GM21360 (cell line): ENCODE measurements at regions not wholly inside any gene's neighbourhood (a gene's known extent, or its start where the extent isn't known, plus 50 kb on each side); places are given as distances from the start of the nearest gene placed in this dataset.

Experiments
- ATAC-seq: cut with Tn5 transposase; IDR thresholded peaks from one replicate; pipeline ENCODE4 v1.9.1; 2021; ENCODE audit warnings: mild to moderate bottlenecking, moderate library complexity; ENCODE audit not compliant: unreplicated experiment

DNA sequence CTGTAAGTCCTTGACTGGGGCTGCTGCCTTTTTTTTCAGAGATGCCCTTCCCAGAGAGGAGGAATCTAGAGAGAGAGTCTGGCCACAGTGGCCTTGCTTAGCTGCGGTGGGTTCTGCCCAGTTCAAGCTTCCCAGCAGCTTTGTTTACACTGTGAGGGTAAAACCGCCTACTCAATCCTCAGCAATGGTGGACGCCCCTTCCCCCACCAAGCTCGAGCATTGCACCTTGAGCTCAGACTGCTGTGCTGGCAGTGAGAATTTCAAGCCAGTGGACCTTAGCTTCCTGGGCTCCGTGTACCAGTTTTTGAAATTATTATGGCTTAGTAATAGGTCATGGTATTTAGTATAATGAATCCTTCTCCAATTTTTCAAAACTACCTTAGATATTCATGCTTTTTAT is 395.4 kb downstream of the NPIPA7 start:
- ATAC-seq: no peak

GRCh38 chr16:16778332-16778731 is 399.4 kb downstream of the NPIPA7 start:
- no peak for ATAC-seq

- no peak for ATAC-seq
Measured at GRCh38 chr16:16780588-16780987, 401.6 kb downstream of the NPIPA7 start.

- ATAC-seq: no peak
Measured at GRCh38 chr16:16782153-16782552, 403.2 kb downstream of the NPIPA7 start.

DNA sequence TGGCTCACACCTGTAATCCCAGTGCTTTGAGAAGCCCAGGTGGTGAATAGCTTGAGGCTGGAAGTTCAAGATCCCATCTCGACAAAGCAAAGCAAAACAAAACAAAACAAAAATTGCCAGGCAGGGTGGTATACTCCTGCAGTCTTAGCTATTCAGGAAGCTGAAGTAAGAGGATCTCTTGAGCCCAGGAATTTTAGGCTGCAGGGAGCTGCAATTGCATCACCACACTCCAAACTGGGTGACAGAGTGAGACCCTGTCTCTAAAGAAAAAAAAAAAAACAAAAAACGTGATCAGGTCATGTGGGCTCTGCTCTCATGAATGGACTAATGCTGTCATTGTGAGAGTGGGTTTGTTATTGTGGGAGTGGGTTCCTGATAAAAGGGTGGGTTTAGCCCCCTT is 409.1 kb downstream of the NPIPA7 start:
- no peak for ATAC-seq

DNA sequence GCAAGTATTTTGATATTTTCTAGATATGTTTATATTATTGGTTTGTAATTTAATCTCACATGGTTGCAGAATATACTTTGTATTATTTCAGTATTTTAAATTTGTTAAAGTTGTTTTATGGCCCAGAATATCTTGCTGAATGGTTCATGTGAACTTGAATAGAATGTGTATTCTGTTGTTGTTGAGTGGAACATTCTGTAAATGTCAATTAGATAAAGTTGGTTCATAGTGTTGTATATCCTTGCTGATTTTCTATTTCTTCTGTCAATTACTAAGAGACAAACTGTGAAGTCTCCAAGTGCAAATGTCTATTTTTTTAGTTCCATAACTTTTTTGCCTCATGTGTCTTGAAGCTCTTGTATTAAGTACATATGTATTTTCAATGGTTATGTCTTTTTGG is 411.7 kb downstream of the NPIPA7 start:
- no peak for ATAC-seq

DNA sequence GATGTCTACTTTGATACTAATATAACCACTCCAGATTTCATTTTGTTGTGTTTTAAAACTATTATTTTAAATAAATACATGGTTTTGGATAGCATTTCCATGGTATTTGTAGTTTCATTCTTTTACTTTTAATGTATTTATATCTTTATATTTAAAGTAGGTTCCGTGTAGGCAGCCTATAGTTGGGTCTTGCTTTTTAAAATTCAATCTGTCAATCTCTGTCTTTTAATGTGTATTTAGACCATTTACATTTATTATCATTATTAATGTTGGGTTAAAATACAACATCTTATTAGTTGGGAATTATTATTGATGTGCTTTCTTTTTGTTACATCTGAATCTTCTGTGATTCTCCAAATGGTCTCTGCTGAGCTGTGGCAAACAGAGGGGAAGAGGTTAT is 412.1 kb downstream of the NPIPA7 start:
- no peak for ATAC-seq

DNA sequence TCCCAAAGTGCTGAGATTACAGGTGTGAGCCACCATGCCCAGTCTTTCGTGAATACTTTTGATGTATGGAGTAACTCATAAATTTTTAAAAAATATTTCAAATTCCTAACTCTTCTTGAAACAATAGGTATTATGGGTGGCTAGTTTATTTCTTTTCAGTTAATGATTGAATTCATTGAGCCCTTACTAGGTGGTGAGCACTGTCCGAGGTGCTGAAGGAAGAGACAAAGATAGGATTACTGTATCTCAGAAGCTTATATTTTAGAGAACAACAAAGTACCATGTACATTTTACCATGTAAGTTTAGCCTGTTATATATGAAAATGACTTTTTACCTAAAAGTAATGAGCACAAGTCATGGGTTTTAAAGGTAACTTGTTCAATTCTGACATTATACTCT is 418.3 kb downstream of the NPIPA7 start:
- no peak for ATAC-seq

DNA sequence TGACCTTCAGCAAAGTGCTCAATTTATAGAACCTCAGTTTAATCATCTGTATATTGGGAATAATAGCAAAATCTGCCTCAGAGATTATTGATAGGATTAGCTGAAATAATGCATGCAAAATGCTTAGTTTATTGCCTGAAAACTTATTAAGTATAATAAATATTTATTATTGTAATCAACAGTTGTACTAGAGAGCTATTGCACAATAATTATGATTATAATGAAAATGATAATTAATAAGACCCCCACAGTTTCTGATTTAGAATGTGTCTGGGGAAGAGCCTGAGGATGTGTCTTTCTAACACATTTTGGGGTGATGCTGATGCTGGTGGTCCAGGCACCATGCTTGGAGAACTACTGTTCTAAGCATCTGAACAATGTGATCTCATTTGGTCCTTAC is 419.6 kb downstream of the NPIPA7 start:
- ATAC-seq: no peak

DNA sequence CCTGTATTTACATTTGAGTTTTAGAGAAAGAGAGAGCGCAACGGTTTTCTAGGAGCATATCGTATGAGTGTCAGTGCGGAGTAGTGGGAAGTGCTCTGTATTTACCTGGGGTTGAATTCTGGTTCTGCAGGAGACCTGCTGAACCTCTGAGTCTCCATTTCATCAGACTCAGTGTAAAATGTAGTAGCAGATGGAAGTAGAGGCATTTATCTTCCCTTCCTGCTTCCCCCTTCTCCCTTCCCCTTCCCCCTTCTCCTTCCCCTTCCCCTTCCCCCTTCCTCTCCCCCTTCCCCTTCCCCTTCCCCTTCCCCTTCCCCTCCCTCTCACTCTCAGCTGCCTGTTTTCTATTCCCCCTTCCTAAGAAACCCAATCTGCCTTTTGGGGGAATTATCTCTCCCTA is 426.9 kb downstream of the NPIPA7 start:
- no peak for ATAC-seq

DNA sequence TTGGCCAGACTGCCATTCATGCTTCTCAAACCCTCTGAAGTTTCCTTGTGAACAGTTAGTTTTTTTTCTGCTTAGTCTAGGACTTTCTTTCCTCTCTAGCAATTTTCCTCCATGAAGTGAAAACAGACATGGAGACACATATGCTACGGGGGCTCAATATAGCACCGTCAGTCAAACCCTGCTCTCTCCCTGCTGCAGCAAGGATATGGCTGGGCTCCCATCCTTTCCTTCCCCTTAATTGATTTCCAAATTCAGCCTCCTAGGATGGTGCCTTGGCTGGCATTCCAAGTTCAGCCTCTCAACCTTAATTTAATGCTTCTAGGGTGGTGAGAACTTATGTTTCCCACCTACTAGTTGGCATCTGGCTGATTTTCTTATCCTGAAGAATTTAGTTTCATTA is 436.7 kb downstream of the NPIPA7 start:
- ATAC-seq: no peak

DNA sequence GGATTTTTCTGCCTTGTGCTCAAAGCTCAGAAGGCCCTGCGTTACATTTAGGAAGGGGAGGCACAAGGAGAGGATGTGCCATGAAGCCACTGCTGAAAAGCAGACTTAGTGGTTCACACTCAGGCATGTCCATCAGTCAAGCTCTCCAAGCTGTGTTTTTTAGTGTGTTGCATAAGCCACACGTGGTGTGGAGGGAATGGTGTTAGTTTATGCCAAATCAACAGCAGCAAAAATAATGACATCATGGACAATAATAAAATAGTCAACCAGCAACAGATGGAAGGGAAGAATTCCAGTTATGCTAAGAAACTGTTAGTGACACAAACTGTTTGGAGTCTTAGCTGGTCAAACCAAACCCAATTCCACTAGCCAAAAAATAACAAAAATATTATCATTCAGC is 438.3 kb downstream of the NPIPA7 start:
- no peak for ATAC-seq

GRCh38 chr16:16821261-16821660 is 442.3 kb downstream of the NPIPA7 start:
- no peak for ATAC-seq

DNA sequence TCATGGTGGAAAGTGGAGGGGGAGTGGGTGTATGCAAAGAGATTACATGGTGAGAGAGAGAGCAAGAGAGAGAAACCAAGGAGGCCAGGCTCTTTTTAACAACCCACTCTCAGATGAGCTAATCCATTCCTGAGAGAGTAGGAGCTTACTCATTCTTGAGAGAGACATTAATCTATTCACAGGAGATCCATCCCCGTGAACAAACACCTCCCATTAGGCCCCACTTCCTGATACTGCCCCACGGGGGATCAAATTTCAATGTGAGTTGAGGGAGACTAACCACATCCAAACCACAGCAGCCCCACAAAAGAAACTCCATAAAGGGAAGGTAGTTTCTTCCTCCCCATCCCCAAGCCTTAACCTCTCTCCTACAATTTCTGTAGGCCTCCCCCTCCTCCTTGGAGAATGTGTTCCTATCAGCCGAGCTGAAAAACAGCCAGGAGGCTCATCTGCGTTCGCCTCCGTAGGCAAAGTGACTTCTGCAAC is 450.0 kb downstream of the NPIPA7 start:
- no peak for ATAC-seq

DNA sequence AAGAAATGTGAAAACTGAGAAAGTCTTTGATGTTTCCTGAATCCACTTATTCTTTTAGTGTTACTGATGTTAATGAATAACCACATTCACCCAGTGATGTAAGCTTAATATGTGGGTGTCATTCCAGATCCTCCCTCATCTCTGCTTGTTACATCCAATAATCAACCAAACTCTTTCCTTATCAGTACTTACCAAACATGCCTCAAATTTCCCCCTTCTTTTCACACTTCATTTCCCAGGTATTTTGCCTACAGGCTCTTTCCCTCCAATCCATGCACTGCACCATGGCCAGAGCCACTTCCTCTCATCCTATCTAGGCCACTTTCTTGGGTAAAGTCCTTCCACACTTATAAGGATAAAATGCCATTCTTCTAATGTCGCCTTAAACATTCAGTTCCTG is 451.5 kb downstream of the NPIPA7 start:
- ATAC-seq: no peak

DNA sequence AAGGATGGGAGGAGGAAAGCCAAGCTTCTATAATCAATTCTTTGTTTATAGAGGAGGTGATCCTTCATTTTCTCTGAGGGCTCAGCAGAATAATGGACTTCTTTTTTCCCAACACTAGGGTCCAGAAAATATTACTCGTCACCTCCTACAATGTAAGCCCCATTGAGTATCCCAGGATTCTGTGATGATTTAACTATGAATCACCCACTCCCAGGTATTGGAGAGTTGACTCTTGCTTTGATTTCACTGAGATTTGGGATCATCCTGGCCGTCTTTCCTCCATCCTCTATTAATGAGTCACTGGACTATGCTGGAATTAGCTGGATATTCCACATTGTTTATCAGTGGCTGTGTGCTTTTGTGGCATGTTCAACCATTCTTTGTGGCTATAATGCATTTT is 452.0 kb downstream of the NPIPA7 start:
- ATAC-seq: no peak

- ATAC-seq: no peak
Measured at GRCh38 chr16:16833165-16833564, 454.2 kb downstream of the NPIPA7 start.

DNA sequence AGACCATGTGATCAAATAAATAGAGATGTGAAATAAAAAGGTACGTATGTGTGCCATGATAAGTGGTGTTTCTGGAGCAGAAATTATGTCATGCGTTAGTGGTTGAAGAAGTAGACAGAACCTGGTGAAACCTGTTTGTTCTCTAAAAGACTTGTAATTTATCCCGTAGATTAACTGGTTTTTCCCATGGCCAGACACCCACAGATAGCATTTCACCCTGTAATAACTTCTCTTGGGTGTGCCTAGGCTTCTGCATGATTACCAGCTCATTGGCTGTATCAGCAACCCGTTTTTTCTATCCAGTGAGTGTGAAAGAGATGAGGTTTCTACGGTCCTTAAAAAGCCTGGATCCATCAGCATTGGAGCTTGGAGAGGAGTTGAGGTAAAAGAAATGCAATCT is 471.3 kb downstream of the NPIPA7 start:
- no peak for ATAC-seq

- ATAC-seq: no peak
Measured at GRCh38 chr16:16857012-16857411, 478.1 kb downstream of the NPIPA7 start.

- no peak for ATAC-seq
Measured at GRCh38 chr16:16857603-16858283, 478.8 kb downstream of the NPIPA7 start.

GRCh38 chr16:16861546-16861945 is 482.6 kb downstream of the NPIPA7 start:
- ATAC-seq: no peak

DNA sequence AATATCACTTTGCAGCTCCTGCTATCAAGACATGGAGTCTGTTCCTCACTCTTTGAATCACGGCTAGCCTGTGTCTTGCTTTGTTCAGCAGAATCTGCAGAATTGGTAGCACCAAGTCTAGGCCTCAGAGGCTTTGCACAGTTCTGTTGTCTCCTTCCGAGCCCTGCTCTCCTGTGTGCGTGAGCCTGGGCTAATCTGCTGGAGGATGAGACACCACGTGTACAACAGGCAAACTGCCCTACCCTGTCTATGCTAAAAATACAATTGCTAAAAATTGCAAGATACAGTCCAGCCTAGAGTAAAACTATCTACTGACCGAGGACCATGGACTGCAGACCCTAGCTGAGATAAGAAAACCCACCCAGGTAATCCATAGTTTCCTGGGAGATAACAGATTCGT is 484.7 kb downstream of the NPIPA7 start:
- ATAC-seq: no peak

DNA sequence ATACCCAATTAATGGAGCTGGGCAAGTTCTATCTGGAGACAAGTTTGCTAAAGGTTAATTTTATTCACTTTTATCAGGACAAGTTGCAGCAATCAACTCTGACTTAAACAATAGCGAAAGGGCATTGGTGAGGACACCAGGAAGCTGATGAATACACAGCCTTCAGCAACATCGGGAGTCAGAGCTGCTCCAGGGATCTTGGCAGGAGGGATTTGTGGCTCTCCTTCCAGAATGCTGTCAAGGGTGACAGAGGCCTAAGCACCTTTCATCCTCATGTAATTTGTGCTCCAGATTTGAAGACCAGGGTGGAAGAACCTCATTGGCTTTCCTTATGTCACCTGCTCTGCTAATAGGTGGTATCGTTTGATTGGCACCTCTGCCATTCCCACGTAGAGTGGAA is 485.6 kb downstream of the NPIPA7 start:
- ATAC-seq: no peak
